ENCODE measurements at regions not wholly inside any gene's neighbourhood (a gene's known extent, or its start where the extent isn't known, plus 50 kb on each side); places are given as distances from the start of the nearest gene placed in this dataset.

GRCh38 chr15:80323285-80323684 is 71.3 kb upstream of the CTXND1 start:
- no peak for FAIRE-seq
- Histone ChIP-seq H3K79me1 (ENCODE audit: low read depth, low read length) (no peaks in the 10 kb centered on the region), H3K18ac (ENCODE audit: extremely low read depth, low read length) (no peak overlapping the region), H3K4ac (replicated peaks; ENCODE audit: insufficient read length, low read depth, low read length) (no peak overlapping the region), H3K14ac (ENCODE audit: insufficient read length) (no peak overlapping the region), H2BK15ac (ENCODE audit: low read length) (no peak overlapping the region), H4K91ac (replicated peaks; ENCODE audit: insufficient read length, low read length) (no peak overlapping the region), H3K4me1 (replicated peaks in 1 of 4; ENCODE audit: control insufficient read depth in 3 of 4, insufficient read depth in 4 of 4, low read length in 3 of 4) (no peaks in the 10 kb centered on the region), H3K27ac (ENCODE audit: low read depth, low read length) (no peak overlapping the region), H3K79me2 (ENCODE audit: control insufficient read depth in 1 of 2, insufficient read depth in 2 of 2, low read length in 2 of 2) (no peaks in the 10 kb centered on the region), H2BK120ac (replicated peaks; ENCODE audit: low read depth, low read length) (no peak overlapping the region), H3K36me3 (ENCODE audit: control insufficient read depth in 2 of 4, insufficient read depth in 4 of 4, low read length in 3 of 4) (no peaks in the 10 kb centered on the region), H3K4me2 (ENCODE audit: insufficient read depth in 1 of 2, low read depth in 2 of 2, low read length in 2 of 2) (no peak overlapping the region), H2AK5ac (ENCODE audit: low read depth, low read length) (no peak overlapping the region), H3K23me2 (ENCODE audit: low read depth, low read length) (no peaks in the 10 kb centered on the region), H2AFZ (ENCODE audit: low read length) (no peak overlapping the region), H4K5ac (ENCODE audit: insufficient read length, low read depth, low read length) (no peak overlapping the region), H3K4me3 (ENCODE audit: extremely low read depth in 1 of 4, insufficient read depth in 2 of 4, low read depth in 3 of 4, low read length in 4 of 4) (no peak overlapping the region), H3K27me3 (replicated peaks in 1 of 4; ENCODE audit: control insufficient read depth in 3 of 4, extremely low read depth in 1 of 4, insufficient read depth in 3 of 4, low read length in 3 of 4) (no peaks in the 10 kb centered on the region), H2BK20ac (ENCODE audit: low read length) (no peak overlapping the region), H3K56ac (replicated peaks; ENCODE audit: insufficient read length, low read depth, low read length) (no peak overlapping the region), H4K20me1 (replicated peaks in 1 of 2; ENCODE audit: control insufficient read depth in 1 of 2, insufficient read depth in 2 of 2, low read length in 2 of 2) (no peaks in the 10 kb centered on the region), H4K8ac (ENCODE audit: extremely low read depth, insufficient read depth, low read length) (no peak overlapping the region), H3K9me3 (ENCODE audit: insufficient read depth in 2 of 2, low read depth in 1 of 2, low read length in 1 of 2) (peaks cover 0 to 10% of the 10 kb centered on the region in 2 experiments; a peak in 1 of 4 replicates), H2BK12ac (ENCODE audit: low read depth, low read length) (no peak overlapping the region), H3K23ac (ENCODE audit: insufficient read length) (no peak overlapping the region), H2BK5ac (ENCODE audit: low read depth, low read length) (no peak overlapping the region), H3K9ac (replicated peaks in 1 of 4; ENCODE audit: extremely low read depth in 1 of 4, low read depth in 3 of 4, low read length in 3 of 4) (no peak overlapping the region)
- no peak for DNase-seq (ENCODE audit: low read depth in 1 of 2, low spot score in 2 of 2)
- ChIA-PET POLR2A (ENCODE audit: partially characterized antibody) (no interaction called here), CTCF (ENCODE audit: partially characterized antibody) (interaction anchor here (0.9 to 5.0 kb wide), 6 partner anchors 9 to 904 kb away, joined by 3 to 33 read pairs (median 3); no protein-coding TSS in a partner anchor)
- TF ChIP-seq YY1 (IDR thresholded peaks at IDR 0.05; ENCODE audit: low read depth, low read length), result no peak
- TF ChIP-seq TEAD4 (IDR thresholded peaks at IDR 0.05; ENCODE audit: low read depth, low read length), result peak; percentile 76
- no peak for TF ChIP-seq SIRT6 (IDR thresholded peaks at IDR 0.05; ENCODE audit: low read length)
- TF ChIP-seq BACH1 (IDR thresholded peaks at IDR 0.05; ENCODE audit: low read length), result no peak
- no peak for TF ChIP-seq KDM1A (IDR thresholded peaks at IDR 0.05; ENCODE audit: borderline replicate concordance, low read length)
- 96% methylated on average over 1 of the region's 1 CpG; no CpG with 5 or more reads in 1 of the 2 experiments for WGBS, 2 experiments (ENCODE audit: extremely low coverage in 1 of 2, insufficient coverage in 1 of 2, insufficient read length in 1 of 2, insufficient replicate concordance in 2 of 2, low coverage in 1 of 2, low lambda C conversion rate in 2 of 2, missing lambda C conversion rate in 1 of 2)

Measured in H1 (cell line).